ACC112 (cell line): ENCODE measurements at regions not wholly inside any gene's neighbourhood (a gene's known extent, or its start where the extent isn't known, plus 50 kb on each side); places are given as distances from the start of the nearest gene placed in this dataset.

Experiments
- H2AFZ ChIP-seq: fragments of 200-600 bp; sonication (generic); one replicate; pipeline ENCODE4 v1.6.0; 2017; ENCODE audit warnings: antibody characterized with exemption, low read length; ENCODE audit not compliant: unreplicated experiment
- H3K27ac ChIP-seq: fragments of 200-600 bp; sonication (generic); 2 replicates; pipeline ENCODE4 v1.5.1; 2014; ENCODE audit warnings: low read depth, mild to moderate bottlenecking, antibody characterized with exemption, low read length, moderate library complexity
- H3K27me3 ChIP-seq: fragments of 200-600 bp; sonication (generic); 2 replicates; pipeline ENCODE4 v1.6.1; 2014; ENCODE audit warnings: mild to moderate bottlenecking, antibody characterized with exemption, low read length, moderate library complexity, mixed read lengths; ENCODE audit not compliant: insufficient read depth
- H3K36me3 ChIP-seq: fragments of 200-600 bp; sonication (generic); 2 replicates; pipeline ENCODE4 v1.6.1; 2016; ENCODE audit warnings: mild to moderate bottlenecking, antibody characterized with exemption, low read length, moderate library complexity, mixed read lengths; ENCODE audit not compliant: insufficient read depth
- H3K4me1 ChIP-seq: fragments of 200-600 bp; sonication (generic); one replicate; pipeline ENCODE4 v1.6.1; 2016; ENCODE audit warnings: low read length, mixed read lengths; ENCODE audit not compliant: insufficient read depth, unreplicated experiment, control insufficient read depth
- H3K4me3 ChIP-seq: fragments of 200-600 bp; sonication (generic); 2 replicates; pipeline ENCODE4 v1.5.1; 2014; ENCODE audit warnings: mild to moderate bottlenecking, low read depth, low read length
- H3K79me2 ChIP-seq: fragments of 200-600 bp; sonication (generic); one replicate; pipeline ENCODE4 v1.6.0; 2016; ENCODE audit warnings: low read length; ENCODE audit not compliant: control insufficient read depth, unreplicated experiment, insufficient read depth

DNA sequence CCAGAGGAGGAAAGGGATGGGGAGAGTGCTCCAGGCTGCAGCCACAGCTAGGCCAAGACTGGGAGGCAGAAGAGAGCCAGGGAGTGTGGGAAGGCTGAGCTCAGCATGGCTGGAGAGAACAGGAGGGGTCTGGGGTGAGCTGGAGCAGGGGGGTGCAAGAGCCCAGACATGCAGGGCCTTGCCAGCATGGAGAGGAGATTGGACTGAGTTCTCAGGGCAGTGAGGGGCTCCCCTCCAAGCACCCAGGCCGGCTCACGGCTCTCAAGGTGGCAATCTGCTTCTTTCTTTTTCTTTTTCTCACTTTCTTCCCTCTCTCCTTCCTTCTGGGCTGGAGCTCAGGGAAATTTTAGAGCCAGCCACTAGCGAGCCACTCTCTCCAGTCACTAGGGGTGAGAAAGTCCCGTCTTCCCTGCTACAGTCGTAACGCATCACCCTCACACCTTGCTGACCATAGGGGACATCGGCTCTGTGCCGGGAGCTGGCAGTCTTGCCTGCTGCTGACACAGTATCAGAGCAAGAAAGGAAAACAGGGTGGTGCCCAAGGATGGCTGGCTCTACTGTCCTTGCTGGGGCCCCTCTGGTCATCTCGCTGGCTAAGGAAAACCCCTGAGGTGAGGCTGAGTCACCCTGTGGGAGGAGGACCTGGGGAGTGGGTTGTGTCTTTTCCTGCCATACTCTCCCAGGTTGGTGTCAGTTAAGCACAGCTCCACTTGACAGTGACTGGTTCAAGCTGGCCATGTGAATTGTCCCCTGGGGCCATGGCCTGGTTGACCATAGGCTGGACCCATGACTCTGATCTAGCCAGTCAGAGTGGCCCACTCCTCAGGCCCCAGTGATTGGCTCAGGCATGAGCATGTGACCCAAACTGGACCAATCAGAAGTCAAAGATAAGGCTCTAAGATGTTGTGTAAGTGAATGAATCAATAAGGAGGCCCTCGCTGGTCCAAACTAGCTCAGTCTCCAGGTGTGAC is 135.1 kb upstream of the PMEPA1 start:
- H3K27me3 ChIP-seq, result peaks cover 24% of the 10 kb centered on the region
- H3K4me1 ChIP-seq, result no peaks in the 10 kb centered on the region
- no peak overlapping the region for H3K4me3 ChIP-seq
- no peak overlapping the region for H3K27ac ChIP-seq
- no peaks in the 10 kb centered on the region for H3K79me2 ChIP-seq
- no peak overlapping the region for H2AFZ ChIP-seq
- no peaks in the 10 kb centered on the region for H3K36me3 ChIP-seq

DNA sequence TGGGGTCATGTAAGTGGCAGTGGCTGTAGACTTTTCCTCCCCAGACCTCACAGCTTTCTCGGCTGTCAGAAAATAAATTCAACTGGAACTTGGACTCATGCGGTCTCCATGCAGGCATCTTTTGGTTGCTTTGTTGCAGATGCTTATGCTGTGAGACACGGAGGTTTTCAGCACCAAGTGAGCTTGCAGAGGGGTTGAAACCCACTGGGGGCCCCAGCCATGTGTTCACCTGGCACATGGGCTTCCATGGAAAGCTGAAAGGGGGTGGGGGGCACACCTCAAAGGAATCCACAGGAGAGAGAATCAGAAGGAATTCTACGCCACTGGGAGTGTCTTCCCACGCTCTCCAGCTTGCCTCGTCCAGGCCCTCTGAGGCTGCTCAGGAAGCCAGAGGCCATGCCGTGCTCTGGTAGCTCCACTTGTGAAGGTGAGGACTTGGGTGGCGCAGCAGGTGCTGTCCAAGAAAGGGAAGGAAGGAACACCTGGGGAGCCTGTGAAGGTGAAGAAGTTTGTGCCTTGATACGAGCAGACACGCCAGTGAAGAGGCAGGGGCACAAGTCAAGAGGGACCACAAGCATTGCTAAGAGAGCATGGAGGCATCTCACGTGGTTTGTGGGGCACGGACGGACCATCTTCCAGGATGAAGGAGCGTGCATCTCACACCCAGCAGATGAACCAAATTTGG is 134.3 kb upstream of the PMEPA1 start:
- H3K4me1 ChIP-seq, result no peaks in the 10 kb centered on the region
- peaks cover 30% of the 10 kb centered on the region for H3K27me3 ChIP-seq
- no peak overlapping the region for H3K4me3 ChIP-seq
- no peaks in the 10 kb centered on the region for H3K79me2 ChIP-seq
- H2AFZ ChIP-seq, result no peak overlapping the region
- H3K27ac ChIP-seq, result no peak overlapping the region
- H3K36me3 ChIP-seq, result no peaks in the 10 kb centered on the region

DNA sequence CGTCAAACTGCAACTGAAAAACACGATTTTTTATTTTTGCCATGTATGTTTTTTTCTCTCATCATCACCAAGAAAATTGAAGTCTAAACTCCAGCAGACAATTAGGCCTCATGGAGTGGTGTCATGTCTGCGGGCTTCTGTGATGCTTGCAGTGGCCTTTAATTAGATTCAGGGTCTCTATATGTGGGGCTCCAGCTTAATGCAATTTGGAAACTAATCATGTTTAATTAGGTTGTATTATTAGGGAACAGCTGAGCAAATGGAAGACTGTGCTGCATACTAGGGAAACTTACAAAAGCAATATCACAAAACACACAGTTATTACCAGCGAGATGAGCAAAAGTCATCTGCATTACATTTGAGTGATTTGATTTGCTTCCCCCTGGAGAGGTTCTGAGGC is 132.9 kb upstream of the PMEPA1 start:
- H3K27ac ChIP-seq, result no peak overlapping the region
- H2AFZ ChIP-seq, result no peak overlapping the region
- H3K4me1 ChIP-seq, result no peaks in the 10 kb centered on the region
- no peaks in the 10 kb centered on the region for H3K79me2 ChIP-seq
- no peak overlapping the region for H3K4me3 ChIP-seq
- H3K27me3 ChIP-seq, result peaks cover 20% of the 10 kb centered on the region; the same call in 1 of the 2 replicates
- no peaks in the 10 kb centered on the region for H3K36me3 ChIP-seq

DNA sequence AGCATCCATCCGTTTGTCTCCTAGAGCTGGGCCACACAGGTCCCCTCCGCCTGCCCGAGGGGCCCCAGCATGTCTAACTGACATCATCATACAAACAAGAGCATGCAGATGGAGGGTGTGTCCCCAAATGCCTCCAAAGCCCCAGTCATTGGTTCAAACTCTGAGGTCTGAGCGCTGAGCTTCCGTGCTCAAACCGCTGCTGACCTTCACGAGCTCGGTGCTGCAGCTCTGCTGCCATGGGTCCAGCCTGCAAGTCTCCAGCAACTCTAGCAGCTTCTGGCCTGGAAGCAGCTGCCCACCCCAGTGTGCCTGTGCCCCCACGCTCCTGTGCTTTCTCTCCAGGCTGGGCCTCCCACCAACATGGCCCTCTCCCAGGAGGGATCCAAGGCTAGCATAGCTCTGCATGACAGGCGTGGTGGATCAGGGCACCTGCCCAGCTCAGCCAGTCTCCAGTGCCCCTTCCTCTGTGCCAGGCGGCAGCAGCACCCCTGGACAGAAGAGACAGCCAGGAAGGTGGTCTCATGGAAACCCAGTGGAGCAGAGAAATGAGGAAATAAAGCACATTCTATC is 131.6 kb upstream of the PMEPA1 start:
- Histone ChIP-seq H3K36me3 (no peaks in the 10 kb centered on the region), H3K4me3 (no peak overlapping the region), H3K27ac (no peak overlapping the region), H2AFZ (no peak overlapping the region), H3K27me3 (peaks cover 15% of the 10 kb centered on the region; the same call in 1 of the 2 replicates), H3K79me2 (no peaks in the 10 kb centered on the region), H3K4me1 (no peaks in the 10 kb centered on the region)

DNA sequence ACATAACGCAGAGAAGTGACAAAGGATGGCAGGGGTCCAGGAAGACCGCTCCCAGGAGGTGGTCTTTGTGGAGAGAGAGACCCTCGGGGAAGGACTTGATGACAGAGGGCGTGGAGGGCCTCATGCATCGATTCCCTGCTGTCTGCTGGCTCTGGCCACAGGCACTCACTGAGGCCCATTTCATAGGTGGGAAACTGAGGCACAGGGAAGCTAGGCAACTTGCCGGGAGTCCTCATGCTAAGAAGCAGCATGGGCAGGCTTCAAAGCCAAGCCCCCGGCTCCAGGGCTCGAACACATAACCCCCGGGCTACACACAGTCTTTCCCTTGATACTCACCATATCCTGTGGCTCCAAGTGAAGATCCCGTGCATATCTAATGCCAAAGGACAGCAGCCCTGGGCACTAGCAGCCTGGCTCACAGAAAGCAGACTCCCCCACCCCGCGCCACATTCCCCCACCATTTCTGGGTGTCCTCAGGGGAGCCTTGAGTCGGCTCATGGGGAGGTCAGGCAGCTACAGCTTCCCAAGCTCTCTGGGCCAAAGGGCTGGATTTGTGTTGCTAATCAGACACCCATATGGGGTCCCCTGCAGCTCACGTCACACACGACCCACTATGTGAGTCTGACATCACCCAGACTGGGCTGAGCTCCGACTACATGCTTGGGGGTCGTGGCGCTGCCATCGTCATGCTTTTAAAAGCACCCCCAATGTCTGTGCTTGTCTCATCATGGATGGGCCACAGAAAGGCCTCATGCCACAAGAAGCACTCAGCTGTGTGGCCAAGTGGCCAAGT is 130.9 kb upstream of the PMEPA1 start:
- no peaks in the 10 kb centered on the region for H3K79me2 ChIP-seq
- no peak overlapping the region for H3K27ac ChIP-seq
- no peaks in the 10 kb centered on the region for H3K36me3 ChIP-seq
- H3K4me3 ChIP-seq, result no peak overlapping the region
- no peak overlapping the region for H2AFZ ChIP-seq
- H3K27me3 ChIP-seq, result peaks cover 15% of the 10 kb centered on the region; the same call in 1 of the 2 replicates
- no peaks in the 10 kb centered on the region for H3K4me1 ChIP-seq

DNA sequence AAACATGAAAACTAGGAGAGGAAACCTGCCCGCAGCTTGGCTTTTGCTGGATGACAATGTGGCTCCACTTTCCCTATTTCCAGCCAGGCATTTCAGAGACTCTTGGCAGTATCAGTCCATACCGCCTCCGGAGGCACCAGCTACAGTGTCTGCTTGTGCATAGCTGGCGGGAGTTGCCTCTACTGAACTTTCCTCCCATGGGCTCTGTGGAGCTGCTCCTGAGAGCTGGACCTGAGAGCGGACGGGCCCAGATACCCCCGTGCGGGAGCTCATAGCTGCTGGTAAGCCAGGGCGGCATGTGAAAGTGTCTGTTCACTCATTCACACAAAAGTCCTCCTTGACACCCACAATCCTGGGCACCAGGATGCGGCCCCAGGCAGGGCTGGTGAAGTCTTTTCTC is 130.3 kb upstream of the PMEPA1 start:
- Histone ChIP-seq H3K27me3 (peaks cover 17% of the 10 kb centered on the region; the same call in 1 of the 2 replicates), H3K27ac (no peak overlapping the region), H3K36me3 (no peaks in the 10 kb centered on the region), H3K4me3 (no peak overlapping the region), H2AFZ (no peak overlapping the region), H3K79me2 (no peaks in the 10 kb centered on the region), H3K4me1 (no peaks in the 10 kb centered on the region)

DNA sequence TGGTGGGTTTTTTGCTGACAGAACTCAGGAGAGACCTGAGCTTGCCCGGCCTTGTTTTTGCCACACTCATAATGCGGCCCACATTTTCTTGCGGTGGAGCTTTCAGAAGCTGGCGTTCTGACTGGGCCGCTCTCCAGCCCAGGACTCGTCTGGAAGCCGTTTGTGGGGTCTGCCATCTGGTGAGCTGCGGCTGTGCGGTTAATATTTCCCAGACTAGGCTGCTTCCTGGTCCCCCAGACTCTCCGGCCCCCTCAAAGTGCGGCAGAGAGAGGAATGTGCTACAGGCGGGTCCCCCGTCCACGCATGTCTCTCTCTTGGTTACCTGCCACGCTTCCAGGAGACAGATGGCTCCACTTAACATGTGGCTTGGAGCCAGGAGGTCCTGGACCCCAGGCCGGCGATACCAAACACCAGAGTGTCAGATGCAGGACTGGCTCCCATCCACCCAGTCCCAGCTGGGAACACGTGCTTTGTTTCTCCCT is 128.9 kb upstream of the PMEPA1 start:
- Histone ChIP-seq H3K4me1 (no peaks in the 10 kb centered on the region), H3K27ac (no peak overlapping the region), H2AFZ (no peak overlapping the region), H3K4me3 (no peak overlapping the region), H3K79me2 (no peaks in the 10 kb centered on the region), H3K27me3 (peaks cover 22% of the 10 kb centered on the region; the same call in 1 of the 2 replicates), H3K36me3 (no peaks in the 10 kb centered on the region)

DNA sequence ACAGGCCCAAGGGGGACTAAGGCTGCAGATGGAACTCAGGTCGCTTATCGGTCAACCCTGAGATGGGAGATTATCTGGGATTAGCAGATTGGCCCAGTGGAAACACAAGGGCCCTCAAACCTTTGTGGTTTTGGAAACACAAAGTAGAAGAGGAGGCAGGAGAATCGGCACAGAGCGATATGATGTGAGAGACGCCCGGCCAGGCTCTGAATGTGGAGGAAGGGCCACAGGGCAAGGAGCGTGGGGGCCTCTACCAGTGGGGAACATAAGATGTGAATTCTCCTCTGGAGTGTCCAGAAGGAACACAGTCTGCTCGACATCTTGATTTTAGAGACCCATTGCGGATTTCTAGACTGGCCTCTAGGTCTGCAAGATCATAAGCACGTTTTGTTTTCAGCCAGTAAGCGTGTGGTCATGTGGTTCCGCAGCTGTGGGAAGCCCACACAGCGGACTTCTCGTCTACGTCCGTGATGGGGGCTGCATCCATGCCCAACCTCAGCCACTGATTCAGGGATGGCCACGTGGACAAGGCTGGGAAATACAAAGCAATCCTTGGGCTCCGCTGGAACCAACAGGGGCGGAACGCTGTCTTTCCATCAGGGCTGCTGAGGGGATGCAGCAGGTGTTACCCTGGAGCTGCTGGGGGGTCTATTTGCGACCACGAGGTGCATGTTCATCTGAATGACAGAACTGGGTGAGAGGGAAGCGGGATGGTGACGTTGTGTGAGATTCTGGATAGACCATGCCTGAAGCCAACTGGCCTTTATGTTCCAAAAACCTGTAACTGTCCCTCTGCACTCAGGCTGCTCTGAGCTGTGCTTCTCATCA is 127.6 kb upstream of the PMEPA1 start:
- Histone ChIP-seq H3K27ac (no peak overlapping the region), H3K4me3 (no peak overlapping the region), H3K27me3 (peaks cover 18% of the 10 kb centered on the region), H2AFZ (no peak overlapping the region), H3K79me2 (no peaks in the 10 kb centered on the region), H3K4me1 (no peaks in the 10 kb centered on the region), H3K36me3 (no peaks in the 10 kb centered on the region)

DNA sequence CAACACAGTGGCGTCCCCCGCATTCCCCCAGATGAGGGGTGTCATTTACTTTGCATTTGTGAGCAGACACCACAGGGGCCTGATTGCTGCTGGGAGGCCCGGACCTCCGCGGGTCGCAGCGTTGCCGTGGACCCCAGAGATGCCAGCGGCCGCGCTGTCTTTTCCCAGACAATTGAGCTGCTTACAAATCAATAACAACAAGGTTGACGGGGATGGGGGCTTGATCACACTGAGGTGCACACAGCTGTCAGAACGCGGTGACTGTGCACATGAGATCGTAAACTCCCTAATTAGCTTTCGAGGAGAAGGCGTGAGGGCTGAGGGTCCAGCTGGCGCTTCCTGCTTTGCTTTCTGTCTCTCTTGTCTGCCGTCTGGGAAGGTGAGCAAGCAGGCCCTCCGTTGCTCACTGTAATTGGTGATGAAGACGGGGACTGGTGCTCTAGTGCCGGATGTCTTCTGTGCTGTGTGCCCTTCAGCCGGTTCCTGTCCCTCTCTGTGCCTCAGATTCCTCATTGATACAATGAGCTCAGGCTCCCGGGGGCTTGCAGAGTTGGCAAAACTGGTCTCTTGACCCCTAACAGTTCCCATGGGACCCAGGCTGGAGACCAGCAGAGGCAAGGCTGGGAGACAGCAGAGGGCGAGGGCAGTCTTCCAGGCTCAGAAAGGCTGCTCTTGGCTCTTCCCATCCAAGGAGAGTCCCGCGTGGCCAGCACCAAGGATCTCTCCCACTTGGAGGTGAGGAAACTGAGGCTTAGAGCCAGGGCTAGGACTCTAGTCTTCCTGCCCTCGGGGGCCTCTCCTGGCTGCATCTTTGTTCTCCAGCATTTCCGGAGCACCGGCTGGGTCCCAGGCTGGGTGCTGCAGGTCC is 126.0 kb upstream of the PMEPA1 start:
- no peaks in the 10 kb centered on the region for H3K36me3 ChIP-seq
- no peaks in the 10 kb centered on the region for H3K4me1 ChIP-seq
- H3K27ac ChIP-seq, result no peak overlapping the region
- H3K79me2 ChIP-seq, result no peaks in the 10 kb centered on the region
- peaks cover 18% of the 10 kb centered on the region for H3K27me3 ChIP-seq
- H3K4me3 ChIP-seq, result no peak overlapping the region
- H2AFZ ChIP-seq, result no peak overlapping the region
